Suppressor macrophage treated with lipopolysaccharide for 1 hour (primary cell): ENCODE measurements at regions not wholly inside any gene's neighbourhood (a gene's known extent, or its start where the extent isn't known, plus 50 kb on each side); places are given as distances from the start of the nearest gene placed in this dataset.

Source experiments
- DNase-seq, 3 donors: peaks; one replicate each; pipeline ENCODE4 v3.0.0-alpha.2; 2020 to 2022

- no peak for DNase-seq
Measured at GRCh38 chr1:218679988-218680748, 335.0 kb downstream of the TGFB2 start.

- DNase-seq, result no peak
Measured at GRCh38 chr1:218683242-218683641, 338.1 kb downstream of the TGFB2 start.

- no peak for DNase-seq
Measured at GRCh38 chr1:218686258-218686657, 341.1 kb downstream of the TGFB2 start.

- DNase-seq, result no peak
Measured at GRCh38 chr1:218686761-218687160, 341.6 kb downstream of the TGFB2 start.

GRCh38 chr1:218692808-218693207 is 347.7 kb downstream of the TGFB2 start:
- no peak for DNase-seq

- no peak for DNase-seq
Measured at GRCh38 chr1:218693599-218693998, 348.5 kb downstream of the TGFB2 start.

- no peak for DNase-seq
Measured at GRCh38 chr1:218694085-218694484, 348.9 kb downstream of the TGFB2 start.

- DNase-seq, result no peak
Measured at GRCh38 chr1:218694636-218695035, 349.5 kb downstream of the TGFB2 start.

GRCh38 chr1:218695525-218695924 is 350.4 kb downstream of the TGFB2 start:
- no peak for DNase-seq

- no peak for DNase-seq
Measured at GRCh38 chr1:218698141-218698540, 353.0 kb downstream of the TGFB2 start.

- DNase-seq, result no peak
Measured at GRCh38 chr1:218699421-218699820, 354.3 kb downstream of the TGFB2 start.

- DNase-seq, result no peak
Measured at GRCh38 chr1:218699865-218700264, 354.7 kb downstream of the TGFB2 start.

- DNase-seq, result no peak
Measured at GRCh38 chr1:218700666-218701065, 355.5 kb downstream of the TGFB2 start.

GRCh38 chr1:218701131-218701530 is 356.0 kb downstream of the TGFB2 start:
- no peak for DNase-seq

GRCh38 chr1:218702775-218703174 is 357.6 kb downstream of the TGFB2 start:
- DNase-seq, result no peak

GRCh38 chr1:218703836-218704235 is 358.7 kb downstream of the TGFB2 start:
- no peak for DNase-seq

- no peak for DNase-seq
Measured at GRCh38 chr1:218705391-218705790, 360.3 kb downstream of the TGFB2 start.

- no peak for DNase-seq
Measured at GRCh38 chr1:218705911-218706893, 361.1 kb downstream of the TGFB2 start.

- DNase-seq, result no peak
Measured at GRCh38 chr1:218711001-218711400, 365.9 kb downstream of the TGFB2 start.

GRCh38 chr1:218711884-218712674 is 366.9 kb downstream of the TGFB2 start:
- no peak for DNase-seq

- DNase-seq, result no peak
Measured at GRCh38 chr1:218712677-218713076, 367.5 kb downstream of the TGFB2 start.

- no peak for DNase-seq
Measured at GRCh38 chr1:218715961-218716669, 371.0 kb downstream of the TGFB2 start.
